Stimulated activated CD8-positive, alpha-beta memory T cell treated with anti-CD3 and anti-CD28 coated beads, Interleukin-4, amount 100 ng/mL, for 48 hours (primary cell): ENCODE measurements at regions not wholly inside any gene's neighbourhood (a gene's known extent, or its start where the extent isn't known, plus 50 kb on each side); places are given as distances from the start of the nearest gene placed in this dataset.

Experiments
- DNase-seq: peaks from one replicate; pipeline ENCODE4 v3.0.0-alpha.2; 2020

DNA sequence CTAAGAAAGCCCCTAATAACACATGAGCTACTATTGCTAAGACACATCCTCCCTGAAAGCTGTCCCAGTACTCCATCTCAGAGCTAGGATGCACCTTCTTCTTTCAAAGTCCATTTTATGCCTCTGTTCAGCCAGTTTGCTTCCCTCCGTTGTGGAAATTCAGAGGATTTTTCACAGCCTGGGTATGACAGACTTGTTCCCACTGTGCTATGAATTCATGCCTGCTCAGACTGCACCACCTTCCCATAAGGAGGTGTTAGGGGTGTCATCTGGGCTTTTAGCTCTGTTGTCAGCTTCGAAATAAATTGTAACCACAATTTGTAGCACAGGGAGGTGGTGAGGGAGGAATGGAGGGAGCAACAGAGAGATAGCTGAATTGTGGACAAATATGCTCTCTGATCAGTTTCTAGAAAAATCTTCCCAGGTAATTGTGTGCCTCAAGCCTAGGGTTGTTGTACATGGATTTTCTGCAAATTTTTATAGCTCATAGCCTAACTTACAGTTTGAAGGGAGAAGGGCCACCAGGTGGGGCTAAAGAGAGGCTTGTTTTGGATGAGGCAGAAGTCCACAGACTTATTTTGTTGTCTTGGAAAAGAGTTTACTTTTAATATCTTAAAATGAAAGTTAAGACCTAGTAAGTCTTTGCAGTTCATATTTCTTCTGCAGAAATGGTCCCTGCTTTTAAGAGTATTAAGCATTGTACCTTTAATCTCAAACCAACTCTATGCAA, 462.0 kb downstream of the PDCD6IP start:
- peak; percentile 60 for DNase-seq

DNA sequence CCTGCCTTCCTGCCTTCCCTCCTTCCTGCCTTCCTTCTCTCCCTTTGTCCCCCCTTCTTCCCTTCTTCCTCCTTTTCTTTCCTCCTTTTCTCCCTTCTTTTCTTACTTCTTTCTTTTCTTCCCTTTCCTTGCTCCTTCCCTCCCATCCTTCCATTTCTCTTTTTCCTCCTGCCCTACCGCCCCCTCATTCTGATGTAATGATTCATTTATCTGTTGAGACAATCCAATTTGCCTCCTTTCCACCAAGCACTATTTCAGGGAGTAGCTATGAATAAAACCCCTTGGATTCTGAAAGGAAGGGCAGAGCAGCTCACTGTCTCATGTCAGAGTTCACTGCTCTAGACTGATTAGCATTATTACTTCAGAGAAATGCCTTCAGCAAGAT, 462.6 kb downstream of the PDCD6IP start:
- DNase-seq, result no peak

DNA sequence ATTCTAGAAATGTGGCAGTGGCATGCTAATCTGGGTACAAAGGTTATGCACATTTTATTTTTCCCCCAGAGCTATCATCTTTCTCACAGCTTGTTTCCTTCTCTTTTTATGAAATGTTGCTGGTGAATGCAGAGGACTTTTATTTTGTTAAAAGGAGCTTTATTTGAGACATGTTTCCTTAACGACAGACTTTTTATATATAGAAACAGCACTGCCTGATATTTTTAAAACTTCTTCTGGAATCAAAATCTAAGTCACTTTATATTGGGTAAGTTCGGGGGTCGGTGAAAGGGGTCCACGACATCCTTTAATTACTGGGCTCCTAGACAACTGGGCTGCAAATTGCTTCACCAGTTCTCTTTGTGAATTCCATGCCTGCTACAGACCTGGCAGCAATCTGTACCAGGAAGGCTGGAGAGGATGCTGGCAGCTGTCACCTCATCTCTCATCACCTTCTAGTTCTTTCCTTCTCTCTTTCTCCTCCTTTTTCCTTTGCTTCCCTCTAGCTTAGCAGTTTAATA, 464.7 kb downstream of the PDCD6IP start:
- DNase-seq, result no peak

DNA sequence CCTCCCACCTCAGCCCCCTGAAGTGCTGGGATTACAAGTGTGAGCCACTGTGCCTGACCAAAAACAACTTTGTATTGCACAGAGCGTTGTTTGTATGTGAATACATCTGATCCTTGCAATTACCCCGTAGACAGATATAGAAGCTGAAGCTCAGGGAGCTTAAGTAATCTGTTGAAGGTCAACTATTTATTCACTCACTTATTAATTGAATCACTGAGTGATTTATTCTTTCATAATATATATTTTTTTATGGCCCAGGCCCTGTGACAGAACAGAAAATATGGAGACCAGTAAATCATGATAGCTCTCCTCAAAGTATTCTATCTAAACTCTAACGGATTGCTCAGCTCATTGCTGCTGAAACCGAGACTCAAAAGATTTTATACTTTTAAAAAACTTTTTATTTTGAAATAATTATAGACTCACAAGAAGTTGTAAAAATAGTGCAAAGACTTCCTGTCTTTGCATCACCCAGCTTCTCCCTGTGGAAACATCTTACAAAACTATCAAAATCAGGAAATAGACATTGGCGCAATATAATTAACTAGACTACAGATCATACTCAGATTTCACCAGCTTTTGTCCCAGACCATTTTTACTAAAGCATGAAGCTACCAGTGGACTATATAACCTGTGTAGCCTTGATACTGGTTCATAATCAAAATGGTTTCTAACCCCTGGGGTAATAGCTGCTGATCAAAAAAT, 466.1 kb downstream of the PDCD6IP start:
- DNase-seq, result no peak

DNA sequence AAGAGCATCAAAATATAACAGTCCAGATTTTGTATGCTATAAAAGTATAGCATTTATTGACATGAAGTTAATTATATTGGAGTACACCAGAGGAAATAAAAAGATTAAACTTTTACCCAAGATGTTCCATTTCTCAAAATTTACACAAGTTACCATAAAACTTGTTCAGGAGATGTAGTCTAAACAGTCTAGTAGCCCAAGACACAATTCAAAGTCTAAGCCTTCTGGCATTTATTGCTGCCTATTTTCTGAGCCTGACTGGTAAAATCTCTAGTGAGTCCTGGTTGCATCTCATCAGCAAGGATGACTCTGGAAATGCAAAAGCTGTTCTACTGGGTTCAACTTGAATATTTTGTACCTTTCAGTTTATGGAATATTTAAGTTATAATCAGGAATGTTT, 468.7 kb downstream of the PDCD6IP start:
- no peak for DNase-seq

DNA sequence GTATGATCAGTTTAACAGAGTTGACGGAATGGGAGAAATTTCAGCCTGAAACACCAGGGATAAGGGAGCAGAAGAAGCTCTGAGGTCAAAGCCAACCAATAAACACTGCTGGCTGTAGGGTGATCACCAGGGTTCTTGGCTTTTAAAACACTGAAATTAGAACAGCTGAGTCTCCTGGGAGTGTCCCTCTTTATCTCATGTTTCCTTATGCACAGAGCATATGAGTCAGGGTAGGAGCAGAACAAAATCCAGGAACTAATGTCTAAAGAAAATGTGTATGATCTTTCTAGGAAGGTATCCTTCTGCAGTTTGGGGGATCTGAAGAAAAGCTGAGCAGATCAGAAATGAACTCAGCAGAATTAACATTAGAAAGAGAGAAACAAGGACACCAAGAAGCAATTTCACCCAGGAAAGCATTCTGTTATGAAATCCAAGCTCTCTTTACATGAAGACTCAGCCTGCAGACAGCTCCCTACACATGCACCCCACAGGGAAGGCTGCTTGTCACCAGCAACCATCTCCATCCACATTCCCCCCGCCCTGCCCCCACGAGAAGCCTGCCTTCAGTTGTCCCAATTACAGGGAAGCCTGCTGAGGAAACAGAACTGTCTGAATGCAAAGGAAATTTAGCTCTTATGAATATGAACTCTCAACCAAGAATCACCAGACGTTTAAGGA, 469.7 kb downstream of the PDCD6IP start:
- DNase-seq, result no peak

DNA sequence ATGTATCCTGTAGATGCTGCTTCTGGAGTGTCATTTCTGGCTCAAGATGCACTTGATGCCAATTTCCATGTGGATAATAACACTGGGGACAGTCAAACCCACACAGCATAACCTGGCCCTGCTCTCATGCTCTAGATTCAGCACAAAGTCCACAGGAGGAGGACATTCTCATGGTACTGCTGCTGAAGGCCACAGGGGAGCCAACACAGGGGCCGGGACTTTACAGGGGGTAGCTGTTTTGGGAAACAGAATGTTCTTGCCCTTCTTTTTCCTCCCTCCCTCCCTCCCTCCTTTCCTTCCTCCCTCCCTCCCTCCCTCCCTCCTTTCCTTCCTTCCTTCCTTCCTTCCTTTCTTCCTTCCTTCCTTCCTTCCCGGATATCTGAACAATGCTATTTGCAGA, 477.4 kb downstream of the PDCD6IP start:
- no peak for DNase-seq

DNA sequence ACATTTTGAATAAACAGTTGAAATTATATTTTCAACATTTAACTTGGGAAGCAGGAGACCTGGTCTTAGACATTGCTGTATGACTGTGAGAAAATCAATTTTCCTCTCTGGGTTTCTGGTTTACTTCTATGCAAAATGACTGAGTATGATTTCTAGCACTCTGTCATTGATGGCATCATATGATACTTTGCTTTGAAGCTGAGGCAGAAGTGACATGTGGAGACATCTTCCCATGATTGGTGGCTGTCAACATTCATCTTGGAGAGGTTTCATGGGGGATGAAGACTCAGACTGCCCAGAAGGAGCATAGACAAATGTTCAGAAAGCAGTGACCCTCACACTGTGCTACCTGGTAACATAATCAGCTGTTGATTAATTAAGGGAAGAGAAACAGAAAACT, 477.9 kb downstream of the PDCD6IP start:
- DNase-seq, result no peak

DNA sequence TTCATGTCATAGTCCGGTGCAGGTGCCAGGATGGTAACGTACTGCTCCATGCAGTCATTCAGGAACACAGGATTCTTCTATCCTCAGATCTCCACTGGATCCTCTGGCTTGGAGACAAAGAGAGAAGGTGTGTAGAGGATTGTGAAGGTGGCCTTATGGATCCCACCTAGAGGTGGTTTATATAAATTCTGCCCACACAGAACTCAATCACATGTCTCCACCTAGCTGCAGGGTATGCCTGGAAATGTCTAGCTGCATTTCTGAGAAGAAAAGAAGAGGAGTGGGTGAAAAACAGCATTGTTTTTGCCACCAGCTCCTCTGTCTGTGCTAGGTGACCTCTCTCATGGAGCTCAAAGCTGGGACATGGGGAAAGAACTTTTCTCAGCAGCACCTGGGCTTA, 478.7 kb downstream of the PDCD6IP start:
- no peak for DNase-seq

DNA sequence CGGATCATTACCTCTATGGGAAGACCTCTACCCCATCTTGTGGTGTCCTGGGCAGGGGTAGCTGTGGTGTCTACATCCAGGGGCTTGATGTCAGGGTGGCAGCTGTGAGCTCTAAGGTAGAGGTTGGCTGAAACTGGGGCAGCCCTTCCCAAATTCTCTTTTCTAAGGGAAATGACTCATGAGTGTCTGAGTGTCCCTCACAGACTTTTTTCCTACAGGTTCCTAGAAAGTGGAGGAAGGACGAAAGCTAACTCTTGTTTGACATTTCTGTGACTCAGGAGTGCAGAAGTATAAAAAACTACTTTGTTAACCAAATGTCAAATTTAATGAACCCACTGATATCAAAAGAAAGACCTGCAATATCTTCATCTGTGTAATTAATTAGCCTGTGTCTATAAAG, 481.5 kb downstream of the PDCD6IP start:
- no peak for DNase-seq

DNA sequence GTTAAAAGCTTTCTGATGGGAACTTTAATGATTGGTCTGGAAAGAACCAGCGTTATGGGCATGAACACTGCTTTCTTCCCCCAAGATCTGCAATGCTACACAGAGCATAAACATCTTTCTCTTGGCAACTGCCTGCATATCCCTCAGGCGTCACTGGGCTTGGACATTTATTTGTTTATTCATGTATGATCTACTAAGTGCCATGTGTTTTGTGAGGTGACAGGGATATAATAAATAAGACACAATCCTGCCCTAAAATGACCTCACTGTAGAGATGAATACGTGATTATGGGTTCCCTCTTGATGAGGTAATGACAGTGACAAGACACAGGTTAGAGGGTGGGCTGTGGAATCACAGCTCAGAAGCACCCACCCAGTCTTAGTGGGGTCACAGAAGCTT, 485.3 kb downstream of the PDCD6IP start:
- DNase-seq, result no peak

DNA sequence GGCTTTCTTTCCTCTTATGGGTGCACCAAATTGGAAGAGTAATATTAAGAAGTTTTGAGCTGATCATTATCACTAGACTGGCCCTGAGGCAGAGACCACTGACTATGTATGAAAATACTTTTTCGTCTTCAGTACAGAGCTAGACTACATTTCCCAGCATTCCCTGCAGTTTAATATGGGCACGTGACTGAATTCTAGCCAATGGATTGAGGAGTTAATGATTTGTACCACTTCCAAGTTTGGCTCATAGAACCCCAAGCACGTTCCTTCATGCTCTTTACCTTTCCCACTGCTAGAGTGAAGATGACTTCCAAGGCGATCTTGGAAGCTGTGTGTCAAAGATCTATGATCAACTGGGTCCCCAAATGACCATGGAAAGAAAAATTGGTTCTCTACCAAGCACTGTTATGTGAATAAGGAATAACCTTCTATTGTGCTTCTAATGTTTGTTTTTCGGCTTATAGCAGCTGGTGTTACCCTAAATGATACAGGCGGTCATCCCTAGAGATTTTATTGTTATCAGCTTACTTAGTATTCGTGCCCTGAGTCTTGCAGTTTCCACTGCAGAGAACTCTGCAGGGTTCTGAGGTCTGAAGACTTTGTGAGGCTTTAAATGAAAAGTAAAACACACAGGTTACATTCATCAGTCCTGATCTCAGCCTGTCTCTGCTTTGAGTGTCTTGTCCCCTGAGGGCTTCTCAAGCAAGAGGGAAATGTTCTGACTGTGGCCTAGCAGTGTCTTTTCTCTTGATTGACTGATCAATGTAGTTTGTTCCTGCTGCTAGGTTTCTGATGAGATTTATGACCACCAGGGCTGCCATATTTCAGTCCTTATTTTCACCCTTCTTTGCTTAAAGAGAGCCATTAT, 486.8 kb downstream of the PDCD6IP start:
- no peak for DNase-seq

DNA sequence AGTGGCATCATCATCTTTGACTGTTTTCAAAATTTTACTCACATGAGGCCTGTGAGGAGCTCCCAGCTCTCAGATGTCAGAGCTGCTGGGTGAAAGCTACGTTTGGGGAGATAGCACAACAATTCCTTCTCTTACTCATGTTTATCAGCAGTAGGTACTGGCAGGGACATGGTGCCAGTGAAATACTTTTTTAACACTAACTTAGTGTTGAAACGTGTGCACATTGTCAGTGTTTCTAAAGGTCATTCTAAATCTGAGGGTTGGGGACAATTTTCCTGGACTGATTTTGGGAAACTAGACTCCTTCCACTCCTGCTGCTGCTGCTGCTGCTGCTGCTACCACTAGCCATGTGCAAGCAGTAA, 487.4 kb downstream of the PDCD6IP start:
- no peak for DNase-seq

DNA sequence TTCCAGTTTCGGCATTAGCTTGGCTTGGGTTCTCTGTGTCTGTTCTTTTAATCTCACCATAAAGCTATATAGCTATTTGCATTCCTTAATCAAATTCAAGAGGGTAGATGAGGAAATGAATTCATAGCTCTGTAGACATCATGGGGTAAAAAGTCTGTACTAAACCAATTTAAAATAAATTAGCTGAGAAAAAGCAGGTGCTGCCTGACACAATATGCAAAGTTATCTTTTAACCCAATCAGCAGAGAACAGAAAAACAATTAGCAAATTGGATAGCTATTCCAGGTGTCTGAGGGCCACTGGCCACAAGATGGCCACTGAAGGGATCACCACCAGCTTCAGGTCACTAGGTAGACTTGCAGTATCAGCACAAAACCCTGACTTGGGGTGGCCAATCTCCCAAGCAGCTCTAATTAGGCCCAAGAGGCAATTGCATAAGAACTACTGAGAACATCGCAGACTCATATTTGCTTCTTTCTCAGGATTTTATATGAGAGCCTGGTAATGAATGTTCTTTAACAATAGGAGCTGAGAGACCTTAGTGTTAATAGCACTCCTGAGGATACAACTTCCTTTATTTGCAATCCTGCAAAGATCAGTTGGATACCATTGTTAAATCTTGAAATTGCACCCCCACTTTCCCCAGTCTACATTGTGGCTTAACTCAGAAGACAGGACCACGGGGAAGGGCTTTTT, 494.3 kb downstream of the PDCD6IP start:
- DNase-seq, result no peak

DNA sequence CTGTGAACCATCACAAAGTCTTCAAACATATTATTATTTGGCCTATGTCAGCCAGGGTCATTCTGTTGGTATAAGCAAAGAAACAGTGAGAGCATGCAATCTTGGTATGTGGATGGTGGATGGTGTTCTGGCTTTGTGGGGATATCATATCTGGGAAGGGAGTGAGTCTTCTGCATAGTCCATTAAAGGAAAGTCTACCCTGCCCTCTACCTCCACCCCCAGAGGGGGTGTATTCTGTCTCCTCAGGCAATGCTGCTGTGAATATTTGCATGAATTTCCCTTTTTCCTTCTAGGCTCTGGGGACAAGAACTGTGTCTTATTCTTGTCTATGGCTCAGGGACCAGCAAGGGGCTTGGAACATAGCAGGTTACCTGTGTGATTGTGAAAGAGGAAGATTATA, 495.8 kb downstream of the PDCD6IP start:
- no peak for DNase-seq

DNA sequence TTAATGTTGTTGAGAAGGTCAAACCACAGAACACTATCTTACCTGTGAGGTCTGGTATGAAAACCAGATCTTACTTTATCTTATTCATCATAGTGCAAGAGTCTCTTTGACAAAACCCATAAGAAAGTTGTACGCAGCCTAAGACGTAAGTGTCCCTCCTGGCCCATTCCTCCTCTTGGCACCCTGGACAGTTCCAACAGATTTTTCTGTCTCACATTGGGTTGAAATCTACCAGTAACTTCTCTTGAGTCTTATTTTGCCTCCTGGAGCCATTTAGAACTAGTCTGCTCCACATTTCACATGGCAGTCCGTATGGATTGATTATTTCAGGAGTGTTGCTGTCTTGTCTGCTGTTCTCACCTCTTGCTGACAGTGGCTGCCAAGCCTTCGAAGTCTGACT, 498.4 kb downstream of the PDCD6IP start:
- DNase-seq, result no peak

DNA sequence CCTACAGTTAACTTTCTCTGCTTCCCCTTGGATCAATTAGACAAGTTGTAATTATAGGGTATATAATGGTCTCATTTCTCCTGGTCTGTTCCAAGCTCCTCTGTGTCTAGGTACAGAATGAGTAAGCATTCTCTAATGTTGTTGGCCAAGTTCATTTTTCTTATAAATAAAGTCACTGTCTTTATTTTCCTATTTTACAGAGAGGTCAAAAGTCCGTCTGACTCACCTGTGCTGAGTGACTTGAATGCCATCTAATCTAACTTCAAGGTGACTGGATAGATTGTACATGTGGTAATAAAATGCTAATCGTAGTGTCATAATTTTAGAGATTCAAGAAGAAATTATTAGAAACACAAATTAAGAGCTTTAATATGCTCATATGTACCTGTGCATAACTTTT, 500.2 kb downstream of the PDCD6IP start:
- DNase-seq, result no peak

DNA sequence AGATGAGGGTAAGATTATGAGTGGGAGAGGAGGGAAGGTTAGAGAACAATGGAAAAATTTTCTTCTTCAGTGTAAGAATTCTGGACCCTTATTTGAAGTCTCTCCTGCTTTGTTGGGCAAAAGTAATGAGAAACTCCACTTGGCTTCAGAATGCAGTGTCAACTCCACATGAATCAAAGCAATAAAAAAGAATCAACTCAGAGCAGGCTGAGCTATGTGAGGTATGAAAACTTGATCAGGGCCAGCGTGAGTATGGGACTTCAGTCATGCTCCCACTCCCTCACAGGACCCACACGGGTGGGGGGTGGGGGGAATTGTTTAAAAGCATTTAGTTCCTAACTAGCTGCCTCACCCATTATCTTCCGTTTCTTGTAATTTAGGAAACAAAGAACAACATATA, 502.2 kb downstream of the PDCD6IP start:
- DNase-seq, result no peak

DNA sequence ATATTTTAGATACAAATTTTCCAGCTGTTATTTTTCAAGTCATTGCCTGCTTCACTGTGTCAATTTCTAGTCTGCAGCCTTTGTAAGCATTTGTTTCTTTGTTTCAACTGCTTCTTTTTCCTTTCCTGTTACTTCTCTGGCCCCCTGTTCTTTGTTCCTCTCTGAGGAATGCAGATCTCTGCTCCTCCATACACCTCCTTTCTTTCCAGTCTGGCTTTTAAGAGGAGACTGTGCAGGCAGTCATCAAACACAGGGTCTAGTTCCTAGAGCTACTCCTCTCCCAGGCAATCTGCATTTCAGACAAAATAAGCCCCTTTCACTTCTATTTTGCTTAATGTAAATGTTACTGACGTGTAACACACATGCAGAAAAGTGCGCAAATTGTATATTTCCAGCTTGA, 502.9 kb downstream of the PDCD6IP start:
- DNase-seq, result no peak

DNA sequence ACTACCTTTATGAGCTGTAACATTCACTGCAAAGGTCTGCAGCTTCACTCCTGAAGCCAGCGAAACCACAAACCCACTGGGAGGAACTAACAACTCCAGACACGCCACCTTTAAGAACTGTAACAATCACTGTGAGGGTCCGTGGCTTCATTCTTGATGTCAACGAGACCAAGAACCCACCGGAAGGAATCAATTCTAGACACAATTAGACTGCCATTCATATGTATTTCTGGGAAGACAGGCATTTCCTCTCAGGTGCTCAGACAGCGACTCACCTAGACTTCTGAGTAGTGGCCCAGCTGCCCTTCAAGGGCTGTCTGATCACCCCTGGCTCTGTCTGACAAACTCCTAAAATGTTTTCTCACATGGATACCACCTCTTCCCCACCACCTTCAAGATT, 506.8 kb downstream of the PDCD6IP start:
- DNase-seq, result no peak

DNA sequence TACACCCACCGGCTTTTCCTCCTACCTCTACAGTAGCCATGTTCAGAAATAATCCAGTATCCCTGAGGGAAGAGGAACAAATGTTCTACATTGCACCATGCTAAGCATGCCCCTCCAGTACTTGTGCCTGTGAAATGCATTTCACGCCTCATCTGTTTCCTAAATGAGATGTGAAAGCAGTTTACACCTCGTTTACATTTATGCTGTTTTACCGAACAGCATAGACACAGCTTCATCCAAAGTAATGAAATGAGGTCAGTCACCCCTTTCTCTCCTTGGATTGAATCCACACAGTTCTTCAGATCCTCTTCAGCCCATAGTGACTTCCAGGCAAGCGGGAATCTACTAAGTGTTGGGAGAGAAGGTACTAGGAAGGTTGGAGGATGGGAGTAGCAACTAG, 514.3 kb downstream of the PDCD6IP start:
- DNase-seq, result no peak

DNA sequence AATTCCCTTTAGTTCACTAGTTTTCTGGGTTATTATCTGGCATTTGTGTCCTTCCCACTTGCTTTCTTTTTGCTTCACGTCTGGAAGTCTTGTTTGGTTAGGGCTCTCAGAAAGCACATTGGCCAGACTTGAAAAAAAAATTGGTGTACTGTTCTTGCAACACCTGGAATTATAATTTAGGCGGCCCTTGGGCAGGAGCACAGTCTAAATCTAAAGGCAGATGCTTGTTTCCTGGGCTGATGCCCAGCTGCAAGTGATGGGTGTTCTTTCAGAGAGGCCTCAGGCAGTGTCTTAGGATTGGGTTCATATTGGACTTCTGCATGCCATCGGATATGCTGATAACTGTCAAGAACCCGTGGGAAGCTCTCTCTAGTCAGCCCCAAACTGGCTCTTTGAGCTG, 521.5 kb downstream of the PDCD6IP start:
- no peak for DNase-seq

DNA sequence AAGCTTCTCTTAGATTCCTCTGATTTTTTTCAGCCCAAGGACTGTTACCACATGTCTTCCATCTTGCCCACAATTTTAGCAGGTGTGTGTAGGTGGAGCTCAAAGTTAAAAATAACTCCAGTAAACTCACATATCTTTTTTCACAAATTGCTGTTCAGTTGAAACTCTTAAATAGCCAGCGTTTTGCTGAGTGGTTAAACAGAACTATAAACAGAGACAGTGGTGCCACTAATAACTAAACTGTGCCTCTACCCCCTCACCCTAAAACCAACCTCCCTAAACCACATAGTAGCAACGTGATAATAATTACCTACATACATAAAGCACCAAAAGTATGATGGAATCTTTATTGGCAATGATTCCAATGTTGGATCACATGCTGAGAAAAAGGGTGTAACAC, 525.1 kb downstream of the PDCD6IP start:
- no peak for DNase-seq
